ENCODE measurements at regions not wholly inside any gene's neighbourhood (a gene's known extent, or its start where the extent isn't known, plus 50 kb on each side); places are given as distances from the start of the nearest gene placed in this dataset.

- DNase-seq (ENCODE audit: low spot score), result no peak
- in situ Hi-C loops (cut with MboI; ENCODE audit: low pct_unique_long_range_greater_than_20kb, low sequenced_read_pairs, unreplicated experiment), result no loop called here
- TF ChIP-seq, protein P1, sequence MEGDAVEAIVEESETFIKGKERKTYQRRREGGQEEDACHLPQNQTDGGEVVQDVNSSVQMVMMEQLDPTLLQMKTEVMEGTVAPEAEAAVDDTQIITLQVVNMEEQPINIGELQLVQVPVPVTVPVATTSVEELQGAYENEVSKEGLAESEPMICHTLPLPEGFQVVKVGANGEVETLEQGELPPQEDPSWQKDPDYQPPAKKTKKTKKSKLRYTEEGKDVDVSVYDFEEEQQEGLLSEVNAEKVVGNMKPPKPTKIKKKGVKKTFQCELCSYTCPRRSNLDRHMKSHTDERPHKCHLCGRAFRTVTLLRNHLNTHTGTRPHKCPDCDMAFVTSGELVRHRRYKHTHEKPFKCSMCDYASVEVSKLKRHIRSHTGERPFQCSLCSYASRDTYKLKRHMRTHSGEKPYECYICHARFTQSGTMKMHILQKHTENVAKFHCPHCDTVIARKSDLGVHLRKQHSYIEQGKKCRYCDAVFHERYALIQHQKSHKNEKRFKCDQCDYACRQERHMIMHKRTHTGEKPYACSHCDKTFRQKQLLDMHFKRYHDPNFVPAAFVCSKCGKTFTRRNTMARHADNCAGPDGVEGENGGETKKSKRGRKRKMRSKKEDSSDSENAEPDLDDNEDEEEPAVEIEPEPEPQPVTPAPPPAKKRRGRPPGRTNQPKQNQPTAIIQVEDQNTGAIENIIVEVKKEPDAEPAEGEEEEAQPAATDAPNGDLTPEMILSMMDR (IDR thresholded peaks at IDR 0.05; ENCODE audit: extremely low read depth, insufficient read depth, missing control alignments), result peak; percentile 34
Measured at GRCh38 chr3:19065027-19065426, 83.3 kb upstream of the KCNH8 start.

DNA sequence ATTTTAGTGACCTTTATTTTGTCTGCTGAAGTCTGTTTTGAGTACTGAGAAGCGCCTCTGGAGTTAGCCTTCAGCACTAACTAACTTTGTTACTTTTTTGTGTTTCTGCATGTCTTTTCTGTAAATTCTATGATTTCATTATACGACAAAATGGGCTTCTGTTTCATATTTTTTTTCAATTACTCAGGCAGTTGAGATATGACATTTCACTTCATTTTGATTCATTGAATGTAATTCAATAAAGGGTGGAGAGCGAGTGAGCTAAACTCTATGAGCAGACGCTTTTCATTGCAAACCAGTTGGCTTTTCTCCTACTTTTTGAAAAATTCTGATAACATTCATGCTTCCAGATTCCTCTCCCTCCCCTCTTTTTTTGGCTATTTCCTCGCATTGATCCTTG, 84.4 kb upstream of the KCNH8 start:
- DNase-seq (ENCODE audit: low spot score), result no peak
- in situ Hi-C loops (cut with MboI; ENCODE audit: low pct_unique_long_range_greater_than_20kb, low sequenced_read_pairs, unreplicated experiment), result no loop called here
- TF ChIP-seq, protein P1 (IDR thresholded peaks at IDR 0.05; ENCODE audit: extremely low read depth, insufficient read depth, missing control alignments), result no peak

DNA sequence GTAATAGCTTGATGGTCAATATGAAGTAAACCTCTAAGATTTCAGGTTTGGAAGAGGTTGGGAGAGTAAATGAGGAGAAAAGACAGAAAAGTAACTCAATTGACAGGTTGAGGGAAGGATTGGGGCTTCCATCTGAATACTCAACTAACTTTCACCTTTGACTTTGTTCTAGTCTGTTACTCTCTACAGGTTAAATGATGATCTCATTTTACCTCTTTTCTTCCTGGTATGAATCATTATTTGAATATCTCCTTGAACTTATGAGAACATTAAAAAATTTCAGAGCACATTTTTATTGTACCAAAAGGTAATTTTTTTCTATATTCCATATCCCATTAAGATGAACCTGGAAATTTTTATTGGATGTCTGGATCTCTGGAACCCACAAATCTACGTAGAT, 87.9 kb upstream of the KCNH8 start:
- TF ChIP-seq, protein P1 (IDR thresholded peaks at IDR 0.05; ENCODE audit: extremely low read depth, insufficient read depth, missing control alignments), result no peak
- in situ Hi-C loops (cut with MboI; ENCODE audit: low pct_unique_long_range_greater_than_20kb, low sequenced_read_pairs, unreplicated experiment), result no loop called here
- DNase-seq (ENCODE audit: low spot score), result no peak

DNA sequence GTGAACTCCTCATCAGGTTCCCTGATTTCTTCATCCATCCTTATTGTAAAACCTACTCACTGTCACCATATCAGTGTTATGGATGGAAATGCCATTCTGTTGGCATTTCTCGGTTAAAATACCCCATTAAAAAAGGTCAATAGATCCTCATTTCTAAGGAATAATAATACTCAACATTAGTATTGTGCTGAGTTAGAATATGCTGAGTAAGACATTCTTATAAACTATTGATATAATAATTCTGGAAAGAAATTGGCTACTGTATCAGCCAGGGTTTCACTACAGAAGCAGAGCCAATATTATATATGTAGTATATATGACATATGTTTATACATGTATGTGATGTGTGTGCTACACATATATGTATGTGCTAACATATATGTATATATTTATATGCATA, 95.4 kb upstream of the KCNH8 start:
- TF ChIP-seq, protein P1 (IDR thresholded peaks at IDR 0.05; ENCODE audit: extremely low read depth, insufficient read depth, missing control alignments), result no peak
- DNase-seq (ENCODE audit: low spot score), result no peak
- in situ Hi-C loops (cut with MboI; ENCODE audit: low pct_unique_long_range_greater_than_20kb, low sequenced_read_pairs, unreplicated experiment), result no loop called here

DNA sequence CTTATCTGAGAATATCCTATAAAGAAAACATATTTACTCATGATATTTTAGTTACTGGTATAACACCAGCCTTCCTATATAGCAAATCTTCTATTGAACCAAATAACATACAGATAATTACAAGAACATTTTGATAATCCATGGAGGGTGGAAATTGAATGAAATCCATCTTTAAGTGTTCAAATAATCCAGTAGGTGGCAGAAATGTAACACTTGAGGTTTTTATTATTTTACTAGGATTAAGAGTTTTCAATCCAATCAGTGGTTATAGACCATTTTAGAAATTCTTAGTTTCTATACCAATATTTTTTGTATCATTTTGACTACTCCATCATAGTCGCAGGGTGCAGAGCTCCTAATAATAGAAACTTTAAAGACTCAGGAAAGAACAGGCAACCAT, 101.9 kb upstream of the KCNH8 start:
- in situ Hi-C loops (cut with MboI; ENCODE audit: low pct_unique_long_range_greater_than_20kb, low sequenced_read_pairs, unreplicated experiment), result no loop called here
- TF ChIP-seq, protein P1 (IDR thresholded peaks at IDR 0.05; ENCODE audit: extremely low read depth, insufficient read depth, missing control alignments), result peak; percentile 17
- DNase-seq (ENCODE audit: low spot score), result no peak

DNA sequence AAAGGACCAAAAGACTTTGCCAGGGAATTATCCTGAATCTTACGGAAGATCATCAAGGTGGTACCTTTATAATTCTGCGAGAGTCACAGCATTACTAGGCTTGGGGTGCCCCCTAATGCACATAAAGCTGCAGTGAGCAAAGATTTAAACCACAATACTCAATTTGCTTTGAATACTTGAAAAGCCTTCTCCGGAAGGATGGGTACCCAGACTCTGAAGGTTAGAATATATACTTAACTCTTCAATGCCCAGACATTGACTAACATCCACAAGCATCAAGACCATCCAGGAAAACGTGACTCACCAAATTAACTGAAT, 117.8 kb upstream of the KCNH8 start:
- no peak for DNase-seq (ENCODE audit: low spot score)
- in situ Hi-C loops (cut with MboI; ENCODE audit: low pct_unique_long_range_greater_than_20kb, low sequenced_read_pairs, unreplicated experiment), result no loop called here
- TF ChIP-seq, protein P1 (IDR thresholded peaks at IDR 0.05; ENCODE audit: extremely low read depth, insufficient read depth, missing control alignments), result no peak

Data from GM13977 (cell line).